ENCODE measurements at regions not wholly inside any gene's neighbourhood (a gene's known extent, or its start where the extent isn't known, plus 50 kb on each side); places are given as distances from the start of the nearest gene placed in this dataset.

- TF ChIP-seq TAF1 (IDR thresholded peaks at IDR 0.05; ENCODE audit: borderline replicate concordance, insufficient read depth, low read length) (no peak), FOXP2 (optimal IDR thresholded peaks at IDR 0.05; ENCODE audit: borderline replicate concordance, extremely low read depth, extremely low read length, insufficient read depth) (no peak), REST (IDR thresholded peaks at IDR 0.05; ENCODE audit: insufficient read depth in 1 of 2, low read depth in 2 of 2, low read length in 2 of 2) (no peak), POLR2AphosphoS5 (IDR thresholded peaks at IDR 0.05; ENCODE audit: low read depth, low read length) (no peak), SIN3A (IDR thresholded peaks at IDR 0.05; ENCODE audit: borderline replicate concordance, insufficient read depth, low read length) (no peak)
Observed at GRCh38 chr15:98228846-98229245, 268.3 kb downstream of the ARRDC4 start.

GRCh38 chr15:98230975-98231374 is 270.5 kb downstream of the ARRDC4 start:
- no peak for TF ChIP-seq REST (IDR thresholded peaks at IDR 0.05; ENCODE audit: insufficient read depth in 1 of 2, low read depth in 2 of 2, low read length in 2 of 2)
- TF ChIP-seq SIN3A (IDR thresholded peaks at IDR 0.05; ENCODE audit: borderline replicate concordance, insufficient read depth, low read length) = no peak
- no peak for TF ChIP-seq POLR2AphosphoS5 (IDR thresholded peaks at IDR 0.05; ENCODE audit: low read depth, low read length)
- no peak for TF ChIP-seq FOXP2 (optimal IDR thresholded peaks at IDR 0.05; ENCODE audit: borderline replicate concordance, extremely low read depth, extremely low read length, insufficient read depth)
- no peak for TF ChIP-seq TAF1 (IDR thresholded peaks at IDR 0.05; ENCODE audit: borderline replicate concordance, insufficient read depth, low read length)

- TF ChIP-seq REST (IDR thresholded peaks at IDR 0.05; ENCODE audit: insufficient read depth in 1 of 2, low read depth in 2 of 2, low read length in 2 of 2) = no peak
- TF ChIP-seq SIN3A (IDR thresholded peaks at IDR 0.05; ENCODE audit: borderline replicate concordance, insufficient read depth, low read length) = no peak
- TF ChIP-seq POLR2AphosphoS5 (IDR thresholded peaks at IDR 0.05; ENCODE audit: low read depth, low read length) = no peak
- TF ChIP-seq TAF1 (IDR thresholded peaks at IDR 0.05; ENCODE audit: borderline replicate concordance, insufficient read depth, low read length) = no peak
- no peak for TF ChIP-seq FOXP2 (optimal IDR thresholded peaks at IDR 0.05; ENCODE audit: borderline replicate concordance, extremely low read depth, extremely low read length, insufficient read depth)
Observed at GRCh38 chr15:98231696-98232440, 271.4 kb downstream of the ARRDC4 start.

GRCh38 chr15:98232761-98233160 is 272.3 kb downstream of the ARRDC4 start:
- no peak for TF ChIP-seq SIN3A (IDR thresholded peaks at IDR 0.05; ENCODE audit: borderline replicate concordance, insufficient read depth, low read length)

GRCh38 chr15:98233873-98234272 is 273.4 kb downstream of the ARRDC4 start:
- TF ChIP-seq TAF1 (IDR thresholded peaks at IDR 0.05; ENCODE audit: borderline replicate concordance, insufficient read depth, low read length) (no peak), FOXP2 (optimal IDR thresholded peaks at IDR 0.05; ENCODE audit: borderline replicate concordance, extremely low read depth, extremely low read length, insufficient read depth) (no peak), POLR2AphosphoS5 (IDR thresholded peaks at IDR 0.05; ENCODE audit: low read depth, low read length) (no peak), REST (IDR thresholded peaks at IDR 0.05; ENCODE audit: insufficient read depth in 1 of 2, low read depth in 2 of 2, low read length in 2 of 2) (no peak), SIN3A (IDR thresholded peaks at IDR 0.05; ENCODE audit: borderline replicate concordance, insufficient read depth, low read length) (no peak)

Measured in PFSK-1 (cell line).